ENCODE measurements at regions not wholly inside any gene's neighbourhood (a gene's known extent, or its start where the extent isn't known, plus 50 kb on each side); places are given as distances from the start of the nearest gene placed in this dataset.
"Not testable (repeated sequence)": the region's sequence is repeated elsewhere in the genome, so short reads cannot be mapped to it uniquely, and the experiment has no call there.

GRCh38 chr19:28606269-28607032 is 606.5 kb downstream of the UQCRFS1 start:
- no peak for DNase-seq (ENCODE audit: low read depth)

- no peak for DNase-seq (ENCODE audit: low read depth)
These were observed 607.3 kb downstream of the UQCRFS1 start for GRCh38 chr19:28605501-28606268.

- no peak for DNase-seq (ENCODE audit: low read depth)
These were observed 609.5 kb downstream of the UQCRFS1 start for GRCh38 chr19:28603453-28603852.

GRCh38 chr19:28602675-28603298 is 610.2 kb downstream of the UQCRFS1 start:
- no peak for DNase-seq (ENCODE audit: low read depth)

GRCh38 chr19:28601723-28602440 is 611.1 kb downstream of the UQCRFS1 start:
- DNase-seq (ENCODE audit: low read depth): no peak

- DNase-seq (ENCODE audit: low read depth): no peak
These were observed 614.1 kb downstream of the UQCRFS1 start for GRCh38 chr19:28598861-28599260.

- no peak for DNase-seq (ENCODE audit: low read depth)
These were observed 616.3 kb downstream of the UQCRFS1 start for GRCh38 chr19:28596561-28597071.

GRCh38 chr19:28595722-28596480 is 617.0 kb downstream of the UQCRFS1 start:
- no peak for DNase-seq (ENCODE audit: low read depth)

- DNase-seq (ENCODE audit: low read depth): no peak
These were observed 618.2 kb downstream of the UQCRFS1 start for GRCh38 chr19:28594737-28595136.

GRCh38 chr19:28589991-28590411 is 623.0 kb downstream of the UQCRFS1 start:
- not testable (repeated sequence) for DNase-seq (ENCODE audit: low read depth)

GRCh38 chr19:28586474-28586873 is 626.5 kb downstream of the UQCRFS1 start:
- DNase-seq (ENCODE audit: low read depth): no peak

GRCh38 chr19:28585796-28586195 is 627.2 kb downstream of the UQCRFS1 start:
- DNase-seq (ENCODE audit: low read depth): no peak

- DNase-seq (ENCODE audit: low read depth): no peak
These were observed 629.2 kb downstream of the UQCRFS1 start for GRCh38 chr19:28583713-28584112.

- no peak for DNase-seq (ENCODE audit: low read depth)
These were observed 629.7 kb downstream of the UQCRFS1 start for GRCh38 chr19:28583242-28583641.

- no peak for DNase-seq (ENCODE audit: low read depth)
These were observed 630.2 kb downstream of the UQCRFS1 start for GRCh38 chr19:28582796-28583195.

GRCh38 chr19:28582344-28582743 is 630.6 kb downstream of the UQCRFS1 start:
- no peak for DNase-seq (ENCODE audit: low read depth)

GRCh38 chr19:28581468-28581770 is 631.5 kb downstream of the UQCRFS1 start:
- DNase-seq (ENCODE audit: low read depth): no peak

GRCh38 chr19:28578786-28579505 is 634.0 kb downstream of the UQCRFS1 start:
- DNase-seq (ENCODE audit: low read depth): no peak

- no peak for DNase-seq (ENCODE audit: low read depth)
These were observed 634.7 kb downstream of the UQCRFS1 start for GRCh38 chr19:28578208-28578607.

GRCh38 chr19:28577666-28578065 is 635.3 kb downstream of the UQCRFS1 start:
- DNase-seq (ENCODE audit: low read depth): no peak
